Lower lobe of right lung (tissue), 2 donors: ENCODE measurements at regions not wholly inside any gene's neighbourhood (a gene's known extent, or its start where the extent isn't known, plus 50 kb on each side); places are given as distances from the start of the nearest gene placed in this dataset.

Experiments used
- ATAC-seq, 2 donors: fragments of 200-7000 bp; cut with Tn5 transposase; one replicate each; pipeline ENCODE4 v1.9.1; 2020 to 2022; ENCODE audit warnings: mild to moderate bottlenecking in 2 of 2, moderate library complexity in 2 of 2
- DNase-seq: peaks from one replicate; pipeline ENCODE4 v3.0.0-alpha.2; 2020
- H3K27ac ChIP-seq: fragments of 200-600 bp; one replicate; pipeline ENCODE4 v1.8.0; 2022
- H3K27me3 ChIP-seq: fragments of 200-600 bp; one replicate; pipeline ENCODE4 v1.8.0; 2022; ENCODE audit warnings: low read depth
- H3K36me3 ChIP-seq: fragments of 200-600 bp; one replicate; pipeline ENCODE4 v1.8.0; 2022; ENCODE audit warnings: mild to moderate bottlenecking
- H3K4me1 ChIP-seq: fragments of 200-600 bp; one replicate; pipeline ENCODE4 v1.8.0; 2022
- H3K4me3 ChIP-seq: fragments of 200-600 bp; one replicate; pipeline ENCODE4 v1.8.0; 2022; ENCODE audit warnings: mild to moderate bottlenecking
- H3K9me3 ChIP-seq: fragments of 200-600 bp; one replicate; pipeline ENCODE4 v1.8.0; 2022
- intact Hi-C: fragments of 100-400 bp; cut with DNase I; formaldehyde crosslinking; loops from one replicate; pipeline ENCODE4 v1.11.0; 2022
- TF ChIP-seq, protein P1 (sequence below): fragments of 200-600 bp; IDR thresholded peaks from one replicate; pipeline ENCODE4 v1.8.0; 2022; ENCODE audit warnings: antibody characterized with exemption, mild to moderate bottlenecking
- donor health status: DM: no; HTN: yes; CAD: no; lungs with severe emphysema.

DNA sequence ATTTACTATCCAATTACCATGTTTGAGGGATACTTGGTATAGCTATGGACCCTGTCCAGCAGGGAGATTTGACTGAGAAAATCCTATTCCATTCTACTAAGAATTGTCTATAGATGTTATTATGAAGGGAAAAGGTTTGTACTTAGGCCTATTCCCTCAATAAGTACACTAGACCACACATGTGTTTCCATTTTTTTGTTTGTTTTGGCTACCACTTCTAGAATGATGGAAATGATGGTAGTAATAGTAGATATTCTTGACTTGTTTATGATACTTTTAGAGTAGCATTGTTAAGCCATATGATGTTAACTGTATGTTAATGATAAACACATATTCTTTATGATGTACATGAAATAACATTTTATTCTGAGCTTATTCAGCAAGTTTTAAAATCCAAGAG, 144.8 kb downstream of the OGFRL1 start:
- TF ChIP-seq, protein P1, sequence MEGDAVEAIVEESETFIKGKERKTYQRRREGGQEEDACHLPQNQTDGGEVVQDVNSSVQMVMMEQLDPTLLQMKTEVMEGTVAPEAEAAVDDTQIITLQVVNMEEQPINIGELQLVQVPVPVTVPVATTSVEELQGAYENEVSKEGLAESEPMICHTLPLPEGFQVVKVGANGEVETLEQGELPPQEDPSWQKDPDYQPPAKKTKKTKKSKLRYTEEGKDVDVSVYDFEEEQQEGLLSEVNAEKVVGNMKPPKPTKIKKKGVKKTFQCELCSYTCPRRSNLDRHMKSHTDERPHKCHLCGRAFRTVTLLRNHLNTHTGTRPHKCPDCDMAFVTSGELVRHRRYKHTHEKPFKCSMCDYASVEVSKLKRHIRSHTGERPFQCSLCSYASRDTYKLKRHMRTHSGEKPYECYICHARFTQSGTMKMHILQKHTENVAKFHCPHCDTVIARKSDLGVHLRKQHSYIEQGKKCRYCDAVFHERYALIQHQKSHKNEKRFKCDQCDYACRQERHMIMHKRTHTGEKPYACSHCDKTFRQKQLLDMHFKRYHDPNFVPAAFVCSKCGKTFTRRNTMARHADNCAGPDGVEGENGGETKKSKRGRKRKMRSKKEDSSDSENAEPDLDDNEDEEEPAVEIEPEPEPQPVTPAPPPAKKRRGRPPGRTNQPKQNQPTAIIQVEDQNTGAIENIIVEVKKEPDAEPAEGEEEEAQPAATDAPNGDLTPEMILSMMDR = no peak
- Histone ChIP-seq H3K4me3 (no peak overlapping the region), H3K36me3 (no peaks in the 10 kb centered on the region), H3K9me3 (no peaks in the 10 kb centered on the region), H3K27me3 (no peaks in the 10 kb centered on the region), H3K27ac (no peak overlapping the region), H3K4me1 (no peaks in the 10 kb centered on the region)
- ATAC-seq = no peak
- no peak for DNase-seq
- intact Hi-C loops = no loop called here

DNA sequence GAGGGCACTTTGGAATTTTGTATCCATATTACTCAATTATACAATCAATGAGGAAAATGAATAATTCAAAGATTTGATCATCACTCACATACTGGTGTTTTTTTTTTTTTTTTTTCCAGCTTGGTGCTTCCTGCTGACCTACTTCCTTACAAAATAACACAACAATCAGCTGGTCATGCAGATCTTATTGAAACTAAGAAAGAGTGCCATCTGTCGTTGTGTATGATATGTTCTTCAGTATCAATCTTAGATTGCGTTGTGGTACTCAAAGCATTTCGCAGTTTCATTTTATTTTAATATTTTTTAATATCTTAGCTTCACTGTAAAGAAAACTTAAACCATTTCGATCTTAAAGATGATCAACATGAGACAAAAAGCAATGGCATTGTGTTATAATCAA, 155.6 kb downstream of the OGFRL1 start:
- no peak for ATAC-seq
- intact Hi-C loops = no loop called here
- no peak overlapping the region for H3K27ac ChIP-seq
- H3K27me3 ChIP-seq = no peaks in the 10 kb centered on the region
- no peak for DNase-seq
- H3K4me3 ChIP-seq = no peak overlapping the region
- TF ChIP-seq, protein P1 = peak; percentile 11
- no peaks in the 10 kb centered on the region for H3K36me3 ChIP-seq
- no peaks in the 10 kb centered on the region for H3K9me3 ChIP-seq
- peaks cover 5% of the 10 kb centered on the region for H3K4me1 ChIP-seq

DNA sequence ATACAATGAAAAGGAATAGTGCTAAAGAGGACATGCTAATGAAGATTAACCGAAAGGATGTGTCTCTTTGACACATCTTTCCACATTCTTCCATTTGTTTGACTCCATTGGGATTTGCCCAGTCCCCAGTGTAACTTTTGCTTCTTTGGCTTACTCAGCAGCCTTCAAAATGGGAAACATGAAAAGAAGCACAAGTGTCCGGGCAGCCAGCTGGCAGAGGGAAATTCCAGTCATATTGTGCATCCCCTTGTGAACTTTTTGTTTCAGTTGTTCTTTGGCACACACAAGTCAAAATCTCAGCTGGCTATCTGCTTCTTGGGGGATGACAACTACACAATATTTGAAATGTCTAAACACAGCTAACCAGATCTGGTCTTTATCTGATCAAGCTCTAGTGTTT, 157.4 kb downstream of the OGFRL1 start:
- TF ChIP-seq, protein P1 = no peak
- no peak overlapping the region for H3K27ac ChIP-seq
- H3K9me3 ChIP-seq = no peaks in the 10 kb centered on the region
- ATAC-seq (no peak), DNase-seq (no peak)
- no peaks in the 10 kb centered on the region for H3K36me3 ChIP-seq
- no peak overlapping the region for H3K4me3 ChIP-seq
- intact Hi-C loops = no loop called here
- H3K27me3 ChIP-seq = no peaks in the 10 kb centered on the region
- peaks cover 5% of the 10 kb centered on the region for H3K4me1 ChIP-seq

DNA sequence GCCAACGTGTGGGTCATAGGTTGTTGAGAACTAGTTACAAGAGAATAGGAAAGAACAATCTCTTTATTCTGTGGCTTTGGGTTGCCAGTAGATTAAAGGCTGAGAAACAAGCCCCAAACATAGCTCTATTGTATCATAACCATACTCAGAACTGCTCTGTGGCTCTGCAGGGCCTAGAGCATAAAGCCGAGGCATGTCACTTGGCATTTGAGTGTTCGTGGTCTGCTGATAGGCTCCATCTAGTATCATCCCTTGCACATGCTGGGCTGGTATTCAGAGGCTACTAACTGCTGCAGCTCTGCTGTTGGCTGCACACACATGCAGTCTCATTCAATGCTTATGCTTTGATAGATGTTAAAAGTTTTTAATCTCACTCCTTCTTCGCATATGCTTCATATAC, 157.9 kb downstream of the OGFRL1 start:
- Histone ChIP-seq H3K9me3 (no peaks in the 10 kb centered on the region), H3K4me3 (no peak overlapping the region), H3K36me3 (no peaks in the 10 kb centered on the region), H3K4me1 (peaks cover 5% of the 10 kb centered on the region), H3K27ac (no peak overlapping the region), H3K27me3 (no peaks in the 10 kb centered on the region)
- intact Hi-C loops = no loop called here
- TF ChIP-seq, protein P1 = no peak
- ATAC-seq (no peak), DNase-seq (no peak)

DNA sequence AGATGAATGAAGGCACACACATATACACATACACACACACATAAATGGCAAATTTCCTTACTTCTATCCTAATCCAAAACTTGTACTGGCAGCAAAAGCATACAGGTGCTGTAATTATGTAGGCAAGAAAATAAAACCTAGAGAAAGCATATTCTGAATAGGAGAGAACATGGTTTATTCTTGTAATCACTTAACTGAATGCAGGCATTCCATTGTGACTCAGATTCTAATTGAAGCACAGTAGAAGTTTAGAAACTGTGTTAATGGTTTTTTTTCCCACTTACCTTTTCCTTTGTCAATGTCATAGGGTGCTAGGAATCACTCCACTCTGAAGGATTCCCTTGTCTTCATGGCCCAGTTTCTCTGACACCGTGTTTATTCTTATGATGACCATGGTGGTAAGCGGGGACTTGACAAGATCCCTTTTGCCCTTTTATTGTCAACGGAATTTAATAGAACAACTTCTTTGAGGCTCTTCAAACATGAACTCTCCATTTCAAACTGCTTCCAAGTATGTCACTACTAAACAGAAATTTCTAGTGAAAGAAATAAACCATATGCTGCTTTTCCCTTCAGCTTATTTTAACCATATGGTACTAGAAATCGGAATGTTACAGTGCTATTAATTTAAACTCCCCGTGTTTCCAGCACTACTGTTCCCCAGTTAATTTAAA, 164.2 kb downstream of the OGFRL1 start:
- Histone ChIP-seq H3K27me3 (no peaks in the 10 kb centered on the region), H3K4me3 (no peak overlapping the region), H3K4me1 (no peaks in the 10 kb centered on the region), H3K27ac (no peak overlapping the region), H3K9me3 (no peaks in the 10 kb centered on the region), H3K36me3 (no peaks in the 10 kb centered on the region)
- DNase-seq (no peak), ATAC-seq (no peak)
- TF ChIP-seq, protein P1 = no peak
- intact Hi-C loops = no loop called here

DNA sequence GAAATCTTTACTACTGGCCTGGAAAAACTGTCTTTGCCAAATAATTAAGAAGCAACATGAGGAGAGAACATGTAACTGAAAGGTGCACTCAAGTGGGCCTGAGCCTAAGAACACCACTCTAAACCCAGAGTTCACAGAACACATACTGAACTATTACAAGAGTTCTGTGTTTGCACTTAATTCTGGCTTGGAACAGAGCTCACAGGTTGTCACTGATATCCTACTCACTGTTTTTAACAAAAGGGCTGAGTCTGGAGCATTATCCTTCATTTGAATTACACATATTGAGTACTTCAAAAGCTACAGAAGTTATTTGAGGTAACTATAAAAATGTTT, 164.7 kb downstream of the OGFRL1 start:
- no peaks in the 10 kb centered on the region for H3K4me1 ChIP-seq
- ATAC-seq (peak in 1 of 2 donors; percentile 58), DNase-seq (no peak)
- TF ChIP-seq, protein P1 = no peak
- H3K27me3 ChIP-seq = no peaks in the 10 kb centered on the region
- no peak overlapping the region for H3K4me3 ChIP-seq
- H3K9me3 ChIP-seq = no peaks in the 10 kb centered on the region
- H3K27ac ChIP-seq = no peak overlapping the region
- no peaks in the 10 kb centered on the region for H3K36me3 ChIP-seq
- intact Hi-C loops = no loop called here
